Kidney capillary endothelial cell (primary cell): ENCODE measurements at regions not wholly inside any gene's neighbourhood (a gene's known extent, or its start where the extent isn't known, plus 50 kb on each side); places are given as distances from the start of the nearest gene placed in this dataset.

Experiments used
- DNase-seq: peaks from one replicate; pipeline ENCODE4 v3.0.0-alpha.2; 2018; ENCODE audit warnings: low spot score

- no peak for DNase-seq
Measured at GRCh38 chrX:5528057-5528456, 700.6 kb downstream of the NLGN4X start.

- DNase-seq, result no peak
Measured at GRCh38 chrX:5526191-5526590, 702.5 kb downstream of the NLGN4X start.

DNA sequence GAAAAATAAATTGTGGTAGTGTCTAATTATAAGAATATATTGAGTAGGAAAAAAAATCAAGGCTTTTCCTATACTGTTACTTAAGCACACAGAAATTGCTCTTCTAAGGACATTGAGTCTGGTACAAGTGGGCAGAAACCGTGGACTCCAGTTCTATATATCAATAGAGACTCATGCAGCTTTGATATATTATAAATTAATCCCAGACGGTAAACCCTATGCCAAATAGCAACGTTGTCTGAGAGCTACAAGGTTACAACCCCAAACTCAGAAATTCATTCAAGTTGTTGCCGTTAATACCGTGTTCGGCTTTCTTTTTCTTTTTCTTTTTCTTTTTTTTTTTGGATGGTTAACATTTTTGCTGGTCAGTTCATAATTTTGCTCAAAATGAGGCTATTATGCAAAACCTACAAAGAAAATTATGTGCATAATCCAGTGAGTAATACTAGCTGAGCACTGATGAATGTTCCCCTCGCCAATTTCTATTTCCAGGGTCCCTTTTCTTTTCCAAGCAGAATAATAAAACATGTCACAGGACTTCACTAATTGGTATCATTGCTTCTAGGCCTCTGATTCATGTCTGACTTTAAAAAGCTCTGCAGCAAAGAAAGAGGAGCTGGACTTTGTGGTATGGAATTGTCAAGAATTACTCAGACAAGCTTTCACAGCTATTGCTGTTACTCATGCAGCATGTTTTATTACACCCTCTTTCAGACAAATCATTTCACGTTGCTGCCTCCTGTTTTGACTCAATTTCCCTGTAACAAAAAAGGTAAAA, 737.7 kb downstream of the NLGN4X start:
- no peak for DNase-seq

- DNase-seq, result no peak
Measured at GRCh38 chrX:5474282-5474681, 754.4 kb downstream of the NLGN4X start.

DNA sequence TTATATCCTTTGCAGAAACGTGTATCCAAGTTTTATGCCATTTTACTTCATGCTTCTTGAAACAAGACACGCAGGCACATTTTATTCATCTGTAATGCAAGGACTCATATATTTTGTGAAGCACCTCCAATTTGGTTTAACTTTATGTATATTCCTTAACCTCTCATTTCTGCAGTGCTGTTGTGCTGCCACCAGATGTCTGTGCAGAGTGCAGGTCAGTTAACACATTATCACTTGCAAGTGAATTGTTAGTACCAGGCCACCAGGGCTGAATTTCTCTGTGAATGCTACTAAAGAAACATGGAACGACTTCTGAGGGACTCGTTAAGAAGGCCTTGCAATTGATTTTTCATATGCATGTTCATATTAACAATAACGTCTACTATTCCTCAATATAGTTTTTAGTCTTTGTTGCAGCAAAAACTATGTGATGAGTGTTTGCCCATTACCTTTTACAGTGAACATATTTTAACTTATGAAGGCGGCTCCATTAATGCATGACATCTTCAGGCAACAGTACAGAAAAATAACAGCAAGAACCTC, 770.3 kb downstream of the NLGN4X start:
- no peak for DNase-seq

DNA sequence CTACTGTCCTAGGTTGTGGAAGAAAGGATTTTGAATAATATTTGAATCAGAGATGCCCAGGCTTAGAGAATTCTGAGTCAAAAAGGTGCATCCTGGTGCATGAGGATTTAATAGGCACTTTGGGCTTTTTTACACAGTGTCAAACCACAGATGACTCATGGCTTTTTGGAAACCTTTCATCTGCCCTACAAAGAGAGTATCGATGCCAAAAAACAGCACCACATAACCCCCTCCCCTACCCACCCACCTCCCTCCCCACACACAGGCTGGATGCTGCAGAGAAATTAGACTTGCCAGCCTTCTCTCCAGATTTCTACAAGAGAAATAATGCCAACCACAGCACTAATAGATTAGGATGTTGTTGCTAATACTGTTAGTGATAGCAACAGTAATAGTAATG, 779.3 kb downstream of the NLGN4X start:
- DNase-seq, result no peak

- no peak for DNase-seq
Measured at GRCh38 chrX:5431823-5432222, 796.8 kb downstream of the NLGN4X start.

DNA sequence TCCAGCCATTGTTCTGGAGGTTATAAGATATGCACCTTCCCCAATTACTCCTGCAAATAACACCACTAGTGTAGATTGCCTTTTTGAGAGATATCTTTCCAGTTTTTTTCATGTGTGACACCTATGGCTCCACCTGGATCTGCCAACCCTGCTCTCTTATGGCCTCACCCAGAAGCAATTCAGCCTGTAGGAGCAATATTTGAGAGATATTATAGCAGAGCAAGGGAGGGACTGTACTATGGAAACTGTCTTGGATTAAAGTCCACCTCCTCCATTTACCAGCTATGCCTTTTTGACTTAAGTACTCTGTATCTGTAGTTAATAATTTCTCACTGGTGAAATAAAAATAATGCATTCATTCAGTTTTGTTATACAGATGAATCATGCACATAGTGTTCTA, 803.5 kb downstream of the NLGN4X start:
- DNase-seq, result no peak

GRCh38 chrX:5417381-5417780, 811.3 kb downstream of the NLGN4X start:
- DNase-seq, result no peak

DNA sequence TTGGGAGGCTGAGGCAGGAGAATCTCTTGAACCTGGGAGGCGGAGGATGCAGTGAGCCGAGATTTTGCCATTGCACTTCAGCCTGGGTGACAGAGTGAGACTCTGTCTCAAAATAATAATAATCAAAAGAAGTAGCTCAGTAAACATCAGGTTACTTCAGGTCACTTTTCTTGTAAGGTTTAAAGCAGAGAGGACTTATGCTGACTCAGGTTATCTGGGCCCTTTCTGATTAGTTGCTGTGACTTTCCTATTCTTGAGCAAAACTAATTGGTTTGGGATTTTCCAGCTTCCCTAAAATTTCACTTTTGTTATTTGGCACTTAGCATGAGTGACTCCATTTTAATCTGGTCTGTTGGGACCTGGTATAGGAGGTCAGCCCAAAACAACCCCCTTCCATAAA, 812.9 kb downstream of the NLGN4X start:
- no peak for DNase-seq

GRCh38 chrX:5409106-5409505, 819.6 kb downstream of the NLGN4X start:
- no peak for DNase-seq

DNA sequence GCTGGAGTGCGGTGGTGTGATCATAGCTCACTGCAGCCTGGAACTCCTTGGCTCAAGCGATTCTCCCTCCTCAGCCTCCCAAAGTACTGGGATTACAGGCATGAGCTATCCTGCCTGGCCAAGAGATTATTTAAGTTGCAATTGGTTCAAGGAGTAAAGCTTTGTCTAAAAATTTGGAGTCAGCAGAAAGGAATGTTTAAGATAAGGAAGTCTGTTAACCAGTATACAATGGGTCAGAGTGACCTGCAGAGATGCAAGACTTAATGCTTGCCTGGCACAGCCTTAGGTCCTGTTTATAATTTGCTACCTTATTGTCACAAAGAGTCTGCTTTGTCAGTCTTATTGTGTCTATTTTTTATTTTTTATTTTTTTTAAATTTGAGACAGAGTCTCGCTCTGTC, 826.2 kb downstream of the NLGN4X start:
- DNase-seq, result no peak

DNA sequence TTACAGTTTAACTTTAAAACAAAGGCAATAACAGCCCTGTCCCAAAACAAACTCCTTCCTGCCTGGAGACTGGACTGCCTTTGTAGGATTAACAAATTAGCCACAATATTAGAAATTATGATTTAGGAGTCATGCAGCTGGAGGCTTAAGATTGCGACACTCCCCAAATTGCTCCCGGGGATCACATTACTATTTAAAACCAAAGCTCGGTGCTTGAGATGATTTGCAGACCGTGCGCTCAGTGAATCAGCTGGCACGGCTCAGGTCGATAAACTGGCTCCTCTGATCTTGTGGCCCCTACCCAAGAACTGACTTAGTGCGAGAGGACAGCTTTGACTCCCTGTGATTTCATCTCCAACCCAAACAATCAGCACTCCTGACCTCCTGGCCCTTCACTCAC, 829.3 kb downstream of the NLGN4X start:
- DNase-seq, result no peak

GRCh38 chrX:5397409-5397808, 831.3 kb downstream of the NLGN4X start:
- no peak for DNase-seq

DNA sequence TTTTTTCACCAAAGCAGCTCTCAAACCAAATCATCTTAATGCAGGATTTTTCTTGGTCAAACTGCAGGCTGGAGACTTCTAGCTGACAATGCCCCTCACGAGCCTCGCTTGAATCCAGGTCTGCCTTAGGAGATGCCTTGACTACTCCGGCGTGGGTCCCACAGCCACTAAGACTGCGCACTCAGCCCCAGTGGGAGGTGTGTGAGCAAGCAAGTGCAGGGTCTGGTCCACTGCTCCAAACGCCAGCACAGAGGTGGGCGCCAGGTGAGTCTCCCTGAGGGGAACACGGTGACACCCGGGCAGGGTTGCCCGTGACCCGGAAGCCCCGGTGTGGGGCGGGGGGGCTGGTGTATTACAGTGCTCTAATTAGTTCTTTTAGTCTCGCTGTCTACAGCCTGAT, 838.3 kb downstream of the NLGN4X start:
- no peak for DNase-seq

DNA sequence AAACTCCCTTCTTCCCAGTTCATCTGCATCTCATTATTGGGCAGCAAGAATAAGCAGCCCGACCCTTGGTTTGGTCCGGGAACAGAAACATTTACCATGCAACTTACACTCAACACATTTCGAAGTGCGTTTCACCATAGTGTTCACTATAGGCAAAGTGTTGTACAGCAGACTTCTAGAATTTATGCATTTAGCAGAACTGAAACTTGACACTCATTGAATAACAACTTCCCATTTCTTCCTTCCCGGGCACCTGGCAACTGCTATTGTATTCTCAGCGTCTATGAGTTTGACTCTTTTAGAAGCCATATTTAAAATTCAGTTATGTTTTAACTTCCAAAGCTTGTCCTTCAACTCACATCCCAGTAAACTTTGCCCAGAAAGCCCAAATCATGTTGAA, 840.6 kb downstream of the NLGN4X start:
- DNase-seq, result no peak

- DNase-seq, result no peak
Measured at GRCh38 chrX:5380426-5380825, 848.2 kb downstream of the NLGN4X start.

DNA sequence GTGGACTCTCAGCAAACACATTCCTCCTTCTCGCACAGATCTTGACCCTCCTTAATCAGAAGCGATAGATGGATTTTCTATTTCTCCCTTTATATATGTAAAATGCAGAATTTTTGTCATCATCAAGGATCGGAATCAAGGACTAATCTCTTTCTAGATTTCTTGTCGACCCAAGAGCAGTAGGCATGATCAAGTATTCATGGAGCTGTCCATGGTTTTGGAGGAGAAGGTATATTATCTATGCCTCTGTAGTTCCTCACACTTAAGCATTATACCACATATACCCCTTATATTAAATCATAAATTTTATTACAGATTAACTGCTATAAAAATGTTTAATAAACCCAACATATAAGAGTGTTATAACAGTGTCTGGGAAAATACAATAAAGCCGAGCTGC, 886.8 kb downstream of the NLGN4X start:
- no peak for DNase-seq

DNA sequence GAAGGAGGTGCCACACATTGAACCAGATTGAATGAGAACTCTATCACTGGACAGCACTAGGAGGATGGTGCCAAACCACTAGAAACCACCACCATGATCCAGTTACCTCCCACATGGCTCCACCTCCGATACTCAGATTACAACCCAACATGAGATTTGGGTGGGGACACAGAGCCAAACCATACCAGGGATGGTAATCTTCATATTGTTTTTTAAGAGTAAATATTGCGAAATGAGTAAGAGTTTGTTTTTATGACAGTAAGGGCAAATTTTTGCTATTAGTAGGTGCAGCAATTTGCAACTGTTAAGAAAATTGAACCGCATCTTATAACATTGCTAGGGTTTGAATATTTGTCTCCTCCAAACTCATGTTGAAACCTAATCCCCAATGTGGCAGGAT, 891.5 kb downstream of the NLGN4X start:
- no peak for DNase-seq

- DNase-seq, result no peak
Measured at GRCh38 chrX:5324546-5324945, 904.1 kb downstream of the NLGN4X start.

GRCh38 chrX:5314148-5314547, 914.5 kb downstream of the NLGN4X start:
- DNase-seq, result no peak

GRCh38 chrX:5307416-5307815, 921.3 kb downstream of the NLGN4X start:
- no peak for DNase-seq

DNA sequence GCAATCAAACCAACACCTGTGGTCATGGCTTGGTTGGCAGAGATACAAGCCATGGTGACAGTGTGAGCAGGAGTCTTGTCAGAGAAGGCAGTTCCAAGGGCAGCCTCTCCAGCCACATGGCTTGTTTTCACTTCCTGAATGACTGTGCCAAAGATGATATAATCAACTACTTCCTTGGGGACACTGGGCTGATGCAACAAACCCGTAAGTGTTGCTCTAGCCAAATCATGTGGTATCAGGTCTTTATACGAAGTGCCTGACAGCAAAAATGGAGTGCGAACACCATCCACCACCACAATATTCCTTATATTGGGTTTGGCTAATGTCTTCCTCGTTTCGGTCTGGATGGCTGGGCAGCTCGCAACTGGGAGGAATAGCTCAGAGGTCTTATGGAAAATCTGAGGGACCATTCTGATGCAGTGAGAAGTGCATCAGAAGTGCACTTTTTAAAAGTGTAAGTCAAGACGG, 922.0 kb downstream of the NLGN4X start:
- DNase-seq, result no peak

DNA sequence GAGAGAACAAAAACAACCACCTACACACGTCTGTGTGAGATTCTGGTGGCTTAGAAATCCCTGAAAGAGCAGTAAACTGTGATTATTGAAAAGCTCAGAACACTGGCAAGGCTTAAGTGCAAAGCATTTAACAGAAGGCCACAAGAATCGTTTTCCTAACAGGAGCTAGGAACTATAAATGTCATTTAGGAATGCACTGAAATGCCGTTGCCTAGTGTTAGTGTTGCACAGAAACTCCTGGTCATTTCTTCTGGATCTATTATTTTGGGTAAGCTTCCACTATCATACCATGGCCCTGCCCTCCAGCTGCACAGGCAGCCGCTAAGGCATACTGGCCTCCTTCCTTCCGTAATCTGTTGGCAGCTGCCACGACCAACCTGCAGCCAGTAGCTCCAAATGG, 923.2 kb downstream of the NLGN4X start:
- no peak for DNase-seq
